Peyer's patch (tissue), 4 donors: ENCODE measurements at regions not wholly inside any gene's neighbourhood (a gene's known extent, or its start where the extent isn't known, plus 50 kb on each side); places are given as distances from the start of the nearest gene placed in this dataset.
"Not testable (repeated sequence)": the region's sequence is repeated elsewhere in the genome, so short reads cannot be mapped to it uniquely, and the experiment has no call there.

Experiments
- DNase-seq, 3 donors: peaks; one replicate each; pipeline ENCODE4 v3.0.0-alpha.2; 2017 to 2019
- H3K27ac ChIP-seq, 4 donors: fragments of 200-600 bp; sonication (generic); one replicate each; pipeline ENCODE4 v1.5.1; 2016 to 2019
- H3K27me3 ChIP-seq, 2 donors: fragments of 200-600 bp; sonication (generic); one replicate each; pipeline ENCODE4 v1.5.1; 2019
- H3K36me3 ChIP-seq, 3 donors: fragments of 200-600 bp; sonication (generic); one replicate each; pipeline ENCODE4 v1.5.1; 2016 to 2019
- H3K4me1 ChIP-seq, 4 donors: fragments of 200-600 bp; sonication (generic); one replicate each; pipeline ENCODE4 v1.5.1; 2016 to 2019
- H3K4me3 ChIP-seq, 4 donors: fragments of 200-600 bp; sonication (generic); 1 replicate in 3 of 4; 2 replicates in 1 of 4; pipeline ENCODE4 v1.5.1; 2016 to 2019; ENCODE audit warnings: mild to moderate bottlenecking in 1 of 4
- H3K9me3 ChIP-seq, 4 donors: fragments of 200-600 bp; sonication (generic); one replicate each; pipeline ENCODE4 v1.5.1; 2016 to 2019; ENCODE audit warnings: mild to moderate bottlenecking in 1 of 4
- POLR2A ChIP-seq, 2 donors: fragments of 450-650 bp; IDR thresholded peaks; one replicate each; pipeline ENCODE4 v1.5.1; 2017; ENCODE audit warnings: antibody characterized with exemption in 2 of 2, mild to moderate bottlenecking in 2 of 2, moderate library complexity in 2 of 2
- TF ChIP-seq, protein P1 (sequence below), 6 experiments: fragments of 450-650 bp in 4 of 6; fragments of 200-600 bp in 2 of 6; sonication (generic) in 1 of 6; IDR thresholded peaks; one replicate each; pipeline ENCODE4 v1.5.1; 2017 to 2019; ENCODE audit warnings: antibody characterized with exemption in 6 of 6, mild to moderate bottlenecking in 3 of 6, moderate library complexity in 1 of 6

DNA sequence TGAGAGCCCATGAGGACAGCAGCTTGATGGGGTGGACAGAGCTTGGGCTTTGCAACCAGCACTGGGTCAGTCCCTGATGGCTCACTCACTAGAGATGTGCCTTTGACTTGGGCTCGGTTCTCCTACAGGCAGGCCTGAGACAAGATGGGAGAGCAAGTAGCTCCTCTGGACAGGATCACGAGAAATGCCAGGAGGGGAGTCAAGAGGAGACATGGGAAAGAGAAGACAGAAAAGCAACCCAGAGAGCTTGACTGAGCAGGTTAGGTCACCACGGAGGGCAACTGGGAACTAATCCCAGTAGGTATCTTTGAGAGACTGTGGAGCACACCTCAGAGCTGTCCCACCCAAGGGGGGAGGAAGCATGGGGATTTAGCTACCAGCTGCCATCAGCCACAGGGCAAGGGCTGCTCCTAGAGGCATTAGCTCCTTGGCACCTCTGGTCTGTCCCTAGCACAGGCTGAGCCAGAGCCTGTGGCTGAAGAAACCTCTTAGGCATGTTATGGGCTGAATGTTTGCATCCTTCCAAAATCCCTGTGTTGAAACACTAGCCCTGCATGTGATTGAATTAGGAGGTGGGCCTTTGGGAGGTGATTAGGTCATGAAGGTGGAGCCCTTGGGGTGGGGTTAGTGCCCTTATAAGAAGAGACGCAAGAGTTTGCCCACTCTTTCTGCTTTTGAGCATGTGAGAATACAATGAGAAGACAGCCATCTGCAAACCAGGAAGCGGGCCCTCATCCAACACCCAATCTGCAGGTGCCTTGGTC, 145.6 kb downstream of the SMIM20 start:
- Histone ChIP-seq H3K4me1 (peaks cover 0 to 3% (median 0%) of the 10 kb centered on the region in 4 donors), H3K27me3 (no peaks in the 10 kb centered on the region), H3K9me3 (no peaks in the 10 kb centered on the region), H3K4me3 (no peak overlapping the region), H3K27ac (no peak overlapping the region), H3K36me3 (no peaks in the 10 kb centered on the region)
- no peak for TF ChIP-seq POLR2A (IDR thresholded peaks at IDR 0.05)
- TF ChIP-seq, protein P1, sequence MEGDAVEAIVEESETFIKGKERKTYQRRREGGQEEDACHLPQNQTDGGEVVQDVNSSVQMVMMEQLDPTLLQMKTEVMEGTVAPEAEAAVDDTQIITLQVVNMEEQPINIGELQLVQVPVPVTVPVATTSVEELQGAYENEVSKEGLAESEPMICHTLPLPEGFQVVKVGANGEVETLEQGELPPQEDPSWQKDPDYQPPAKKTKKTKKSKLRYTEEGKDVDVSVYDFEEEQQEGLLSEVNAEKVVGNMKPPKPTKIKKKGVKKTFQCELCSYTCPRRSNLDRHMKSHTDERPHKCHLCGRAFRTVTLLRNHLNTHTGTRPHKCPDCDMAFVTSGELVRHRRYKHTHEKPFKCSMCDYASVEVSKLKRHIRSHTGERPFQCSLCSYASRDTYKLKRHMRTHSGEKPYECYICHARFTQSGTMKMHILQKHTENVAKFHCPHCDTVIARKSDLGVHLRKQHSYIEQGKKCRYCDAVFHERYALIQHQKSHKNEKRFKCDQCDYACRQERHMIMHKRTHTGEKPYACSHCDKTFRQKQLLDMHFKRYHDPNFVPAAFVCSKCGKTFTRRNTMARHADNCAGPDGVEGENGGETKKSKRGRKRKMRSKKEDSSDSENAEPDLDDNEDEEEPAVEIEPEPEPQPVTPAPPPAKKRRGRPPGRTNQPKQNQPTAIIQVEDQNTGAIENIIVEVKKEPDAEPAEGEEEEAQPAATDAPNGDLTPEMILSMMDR (IDR thresholded peaks at IDR 0.05), result no peak
- DNase-seq, result no peak

DNA sequence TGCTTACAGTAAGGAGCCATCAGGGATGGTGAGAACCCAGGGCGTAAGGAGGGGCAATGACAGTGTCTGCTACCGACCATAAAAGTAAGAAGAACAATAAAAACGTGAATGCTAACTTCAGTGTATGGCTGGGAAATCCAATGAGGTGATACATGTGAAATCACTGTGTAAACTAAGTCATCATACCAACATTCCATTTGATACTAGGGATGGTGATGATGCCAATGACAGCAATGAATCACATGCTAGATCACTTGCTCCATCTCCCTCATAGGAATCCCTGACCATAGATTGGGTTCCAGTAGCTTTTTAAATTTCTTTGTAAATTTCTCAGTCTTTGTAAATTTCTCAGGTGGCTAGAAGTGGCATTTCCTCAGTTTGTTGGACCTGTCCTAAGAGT, 146.3 kb downstream of the SMIM20 start:
- no peak overlapping the region for H3K4me3 ChIP-seq
- no peaks in the 10 kb centered on the region for H3K9me3 ChIP-seq
- no peak for DNase-seq
- H3K27me3 ChIP-seq, result no peaks in the 10 kb centered on the region
- peaks cover 0 to 3% (median 0%) of the 10 kb centered on the region in 4 donors for H3K4me1 ChIP-seq
- no peak for TF ChIP-seq POLR2A (IDR thresholded peaks at IDR 0.05)
- TF ChIP-seq, protein P1 (IDR thresholded peaks at IDR 0.05), result no peak
- no peaks in the 10 kb centered on the region for H3K36me3 ChIP-seq
- H3K27ac ChIP-seq, result no peak overlapping the region

GRCh38 chr4:26061248-26061986, 147.4 kb downstream of the SMIM20 start:
- H3K9me3 ChIP-seq, result no peaks in the 10 kb centered on the region
- TF ChIP-seq, protein P1 (IDR thresholded peaks at IDR 0.05), result peak in 4 of 6 experiments; percentile 20 to 59 (median 55)
- no peak for TF ChIP-seq POLR2A (IDR thresholded peaks at IDR 0.05)
- no peak overlapping the region for H3K27ac ChIP-seq
- H3K27me3 ChIP-seq, result no peaks in the 10 kb centered on the region
- DNase-seq, result peak in 1 of 3 donors; percentile 55
- H3K36me3 ChIP-seq, result no peaks in the 10 kb centered on the region
- H3K4me1 ChIP-seq, result peaks cover 0 to 3% (median 0%) of the 10 kb centered on the region in 4 donors
- H3K4me3 ChIP-seq, result no peak overlapping the region

GRCh38 chr4:26062215-26062614, 148.2 kb downstream of the SMIM20 start:
- H3K27ac ChIP-seq, result no peak overlapping the region
- TF ChIP-seq, protein P1 (IDR thresholded peaks at IDR 0.05), result no peak
- no peak for TF ChIP-seq POLR2A (IDR thresholded peaks at IDR 0.05)
- no peaks in the 10 kb centered on the region for H3K36me3 ChIP-seq
- peaks cover 0 to 3% (median 0%) of the 10 kb centered on the region in 4 donors for H3K4me1 ChIP-seq
- H3K27me3 ChIP-seq, result no peaks in the 10 kb centered on the region
- no peaks in the 10 kb centered on the region for H3K9me3 ChIP-seq
- DNase-seq, result no peak
- H3K4me3 ChIP-seq, result no peak overlapping the region

GRCh38 chr4:26064009-26064408, 150.0 kb downstream of the SMIM20 start:
- not testable (repeated sequence) for DNase-seq, H3K9me3 ChIP-seq, H3K36me3 ChIP-seq, H3K27ac ChIP-seq, H3K27me3 ChIP-seq, H3K4me3 ChIP-seq, H3K4me1 ChIP-seq

GRCh38 chr4:26065833-26066232, 151.8 kb downstream of the SMIM20 start:
- TF ChIP-seq, protein P1 (IDR thresholded peaks at IDR 0.05), result no peak
- TF ChIP-seq POLR2A (IDR thresholded peaks at IDR 0.05), result no peak
- H3K27ac ChIP-seq, result no peak overlapping the region
- no peak for DNase-seq
- H3K9me3 ChIP-seq, result no peaks in the 10 kb centered on the region
- no peak overlapping the region for H3K4me3 ChIP-seq
- H3K27me3 ChIP-seq, result no peaks in the 10 kb centered on the region
- peaks cover 0 to 3% (median 0%) of the 10 kb centered on the region in 4 donors for H3K4me1 ChIP-seq
- H3K36me3 ChIP-seq, result no peaks in the 10 kb centered on the region
